ENCODE measurements at regions not wholly inside any gene's neighbourhood (a gene's known extent, or its start where the extent isn't known, plus 50 kb on each side); places are given as distances from the start of the nearest gene placed in this dataset.
A peak's percentile ranks its signal among the peaks of the same experiment; 100 is the strongest.

- FAIRE-seq (no peak), DNase-seq (no peak)
- no peak for TF ChIP-seq CTCF (IDR thresholded peaks at IDR 0.05; ENCODE audit: borderline replicate concordance, extremely low read depth, insufficient read depth)
- Histone ChIP-seq H3K27me3 (ENCODE audit: control insufficient read depth, insufficient read depth, low read length) (no peaks in the 10 kb centered on the region), H3K4me1 (ENCODE audit: control insufficient read depth in 2 of 3, insufficient read depth in 2 of 3, low read depth in 1 of 3, low read length in 3 of 3) (no peaks in the 10 kb centered on the region), H3K9ac (ENCODE audit: low read length in 3 of 3) (no peak overlapping the region), H3K36me3 (ENCODE audit: control insufficient read depth in 2 of 3, insufficient read depth in 3 of 3, low read length in 3 of 3) (no peaks in the 10 kb centered on the region), H3K9me3 (ENCODE audit: control insufficient read depth in 2 of 3, insufficient read depth in 1 of 3, low read length in 3 of 3) (peaks cover 0 to 2% (median 0%) of the 10 kb centered on the region in 3 donors), H3K27ac (ENCODE audit: low read depth in 2 of 2, low read length in 2 of 2) (no peak overlapping the region), H3K4me3 (ENCODE audit: low read length in 3 of 3) (no peak overlapping the region)
- intact Hi-C loops (cut with DNase I) = no loop called here
Measured at GRCh38 chr4:188824553-188824952, 685.3 kb downstream of the TRIML1 start.

- DNase-seq (no peak), FAIRE-seq (no peak)
- Histone ChIP-seq H3K27me3 (ENCODE audit: control insufficient read depth, insufficient read depth, low read length) (no peaks in the 10 kb centered on the region), H3K4me1 (ENCODE audit: control insufficient read depth in 2 of 3, insufficient read depth in 2 of 3, low read depth in 1 of 3, low read length in 3 of 3) (no peaks in the 10 kb centered on the region), H3K9ac (ENCODE audit: low read length in 3 of 3) (no peak overlapping the region), H3K27ac (ENCODE audit: low read depth in 2 of 2, low read length in 2 of 2) (no peak overlapping the region), H3K9me3 (ENCODE audit: control insufficient read depth in 2 of 3, insufficient read depth in 1 of 3, low read length in 3 of 3) (peaks cover 0 to 2% (median 0%) of the 10 kb centered on the region in 3 donors), H3K36me3 (ENCODE audit: control insufficient read depth in 2 of 3, insufficient read depth in 3 of 3, low read length in 3 of 3) (no peaks in the 10 kb centered on the region), H3K4me3 (ENCODE audit: low read length in 3 of 3) (no peak overlapping the region)
- intact Hi-C loops (cut with DNase I) = no loop called here
- no peak for TF ChIP-seq CTCF (IDR thresholded peaks at IDR 0.05; ENCODE audit: borderline replicate concordance, extremely low read depth, insufficient read depth)
Measured at GRCh38 chr4:188826393-188826792, 687.2 kb downstream of the TRIML1 start.

DNA sequence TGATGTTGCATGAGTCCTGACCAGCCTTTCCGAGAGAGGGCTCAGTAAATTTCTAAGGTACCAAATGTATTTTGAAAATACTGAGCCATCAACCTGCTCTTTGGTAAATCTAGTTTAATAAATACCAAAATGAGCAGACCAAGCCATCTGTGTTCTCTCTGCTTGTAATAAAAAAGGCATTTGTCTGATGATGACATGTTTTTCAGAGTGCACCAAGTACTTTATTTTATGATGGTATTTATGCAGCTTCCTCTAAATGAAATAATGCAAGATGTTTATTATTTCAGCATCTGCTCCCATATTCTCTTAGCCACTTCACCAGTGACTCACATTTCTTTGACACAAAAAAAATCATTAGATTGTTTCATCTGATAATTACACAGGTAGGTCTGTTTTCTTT is 700.5 kb downstream of the TRIML1 start:
- Histone ChIP-seq H3K36me3 (ENCODE audit: control insufficient read depth in 2 of 3, insufficient read depth in 3 of 3, low read length in 3 of 3) (no peaks in the 10 kb centered on the region), H3K9me3 (ENCODE audit: control insufficient read depth in 2 of 3, insufficient read depth in 1 of 3, low read length in 3 of 3) (no peaks in the 10 kb centered on the region), H3K4me3 (ENCODE audit: low read length in 3 of 3) (no peak overlapping the region), H3K27ac (ENCODE audit: low read depth in 2 of 2, low read length in 2 of 2) (no peak overlapping the region), H3K9ac (ENCODE audit: low read length in 3 of 3) (no peak overlapping the region), H3K27me3 (ENCODE audit: control insufficient read depth, insufficient read depth, low read length) (no peaks in the 10 kb centered on the region), H3K4me1 (ENCODE audit: control insufficient read depth in 2 of 3, insufficient read depth in 2 of 3, low read depth in 1 of 3, low read length in 3 of 3) (no peaks in the 10 kb centered on the region)
- no peak for TF ChIP-seq CTCF (IDR thresholded peaks at IDR 0.05; ENCODE audit: borderline replicate concordance, extremely low read depth, insufficient read depth)
- DNase-seq (peak in 1 of 5 donors; percentile 11), FAIRE-seq (no peak)
- intact Hi-C loops (cut with DNase I) = no loop called here

DNA sequence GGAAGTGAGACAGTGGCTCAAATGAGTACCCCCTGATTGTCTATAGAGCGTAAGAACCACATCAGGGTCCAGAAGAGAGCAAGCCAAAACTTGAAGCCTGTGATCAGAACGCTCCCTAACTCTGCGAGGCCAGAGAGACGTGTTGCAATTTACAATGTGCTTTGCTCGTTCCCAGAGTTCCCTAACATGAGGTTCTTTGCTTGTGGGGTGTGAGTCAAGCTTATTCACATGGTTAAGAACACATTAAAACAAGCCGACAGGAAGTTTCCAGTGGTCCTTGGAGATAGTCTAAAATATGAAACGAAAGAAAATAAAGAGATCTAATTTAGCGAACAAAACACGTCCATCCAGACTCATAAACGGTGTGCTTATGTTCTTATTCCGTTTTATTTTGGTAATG is 702.3 kb downstream of the TRIML1 start:
- DNase-seq (no peak), FAIRE-seq (no peak)
- H3K4me3 ChIP-seq (ENCODE audit: low read length in 3 of 3) = no peak overlapping the region
- H3K9me3 ChIP-seq (ENCODE audit: control insufficient read depth in 2 of 3, insufficient read depth in 1 of 3, low read length in 3 of 3) = no peaks in the 10 kb centered on the region
- intact Hi-C loops (cut with DNase I) = no loop called here
- no peaks in the 10 kb centered on the region for H3K4me1 ChIP-seq (ENCODE audit: control insufficient read depth in 2 of 3, insufficient read depth in 2 of 3, low read depth in 1 of 3, low read length in 3 of 3)
- H3K27me3 ChIP-seq (ENCODE audit: control insufficient read depth, insufficient read depth, low read length) = no peaks in the 10 kb centered on the region
- no peak overlapping the region for H3K9ac ChIP-seq (ENCODE audit: low read length in 3 of 3)
- TF ChIP-seq CTCF (IDR thresholded peaks at IDR 0.05; ENCODE audit: borderline replicate concordance, extremely low read depth, insufficient read depth) = no peak
- H3K36me3 ChIP-seq (ENCODE audit: control insufficient read depth in 2 of 3, insufficient read depth in 3 of 3, low read length in 3 of 3) = no peaks in the 10 kb centered on the region
- no peak overlapping the region for H3K27ac ChIP-seq (ENCODE audit: low read depth in 2 of 2, low read length in 2 of 2)
